Stimulated activated memory B cell treated with anti-CD40 and anti-IgM and Interleukin-4, amounts not matched to agents 10 μg/mL and 1 μg/mL and 100 μg/mL, for 72 hours (primary cell): ENCODE measurements at regions not wholly inside any gene's neighbourhood (a gene's known extent, or its start where the extent isn't known, plus 50 kb on each side); places are given as distances from the start of the nearest gene placed in this dataset.

ENCODE experiments used
- ATAC-seq: fragments of 150-1000 bp; cut with Tn5 transposase; 2 replicates; pipeline ENCODE4 v1.10.0; 2021
- H3K27ac Mint-ChIP-seq: one replicate; pipeline ENCODE4 v1.8.0; 2022; ENCODE audit warnings: mild to moderate bottlenecking, mixed read lengths
- H3K27me3 Mint-ChIP-seq: one replicate; pipeline ENCODE4 v1.8.0; 2022; ENCODE audit warnings: mixed read lengths
- H3K36me3 Mint-ChIP-seq: one replicate; pipeline ENCODE4 v1.8.0; 2022; ENCODE audit warnings: mixed read lengths
- H3K4me1 Mint-ChIP-seq: one replicate; pipeline ENCODE4 v1.8.0; 2022; ENCODE audit warnings: mixed read lengths
- H3K4me3 Mint-ChIP-seq: one replicate; pipeline ENCODE4 v1.8.0; 2022; ENCODE audit warnings: mild to moderate bottlenecking, moderate library complexity, mixed read lengths
- H3K9me3 Mint-ChIP-seq: one replicate; pipeline ENCODE4 v1.8.0; 2022; ENCODE audit warnings: mixed read lengths

DNA sequence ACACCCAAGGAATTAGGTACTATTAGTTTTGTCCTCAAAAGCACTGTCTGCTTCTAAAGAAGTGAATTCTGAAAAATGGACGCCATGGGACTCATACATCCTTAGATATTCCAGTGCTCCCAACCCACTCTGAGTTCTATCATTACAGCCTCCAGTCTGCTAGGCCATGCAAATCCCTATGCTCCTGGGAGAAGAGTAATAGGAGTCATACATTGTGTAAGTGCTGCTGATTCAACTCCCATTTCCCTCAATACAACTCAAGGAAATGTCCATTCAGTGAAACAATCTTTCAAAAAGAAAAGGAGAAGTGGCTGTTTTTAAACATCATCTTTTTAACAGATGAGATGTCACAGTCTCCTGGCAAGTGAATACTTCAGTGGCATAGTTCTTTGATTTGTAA lies 590.2 kb upstream of the LRRC4C start:
- H3K27me3 Mint-ChIP-seq: no peaks in the 10 kb centered on the region
- ATAC-seq: no peak

DNA sequence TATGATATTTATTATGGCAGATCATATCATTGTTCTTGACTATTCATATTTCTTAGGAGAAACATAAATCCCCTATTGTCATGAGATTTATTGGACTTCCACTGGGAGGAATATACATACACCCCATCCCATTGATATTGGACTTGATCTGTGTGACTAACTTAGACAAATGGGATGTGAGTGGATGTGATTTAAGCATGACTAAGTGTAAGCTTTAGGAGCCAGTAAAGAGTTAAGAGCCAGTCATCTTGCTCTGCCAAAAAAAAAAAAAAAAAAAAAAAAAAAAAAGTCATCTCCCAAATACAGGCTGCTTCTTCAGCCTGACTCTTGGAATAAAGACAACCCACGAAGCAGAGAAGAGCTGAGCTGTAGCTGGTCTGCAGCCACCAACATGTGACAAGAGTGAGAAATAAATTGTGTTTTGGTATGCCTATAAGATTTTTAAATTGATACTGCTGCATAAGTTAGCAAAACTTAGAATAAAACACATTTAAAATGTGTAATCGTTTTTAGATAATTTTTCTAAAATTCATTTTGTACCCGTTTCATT lies 595.0 kb upstream of the LRRC4C start:
- no peak overlapping the region for H3K4me3 Mint-ChIP-seq
- no peaks in the 10 kb centered on the region for H3K27me3 Mint-ChIP-seq
- no peak overlapping the region for H3K27ac Mint-ChIP-seq
- H3K9me3 Mint-ChIP-seq: peaks cover 3% of the 10 kb centered on the region
- no peak for ATAC-seq
- no peaks in the 10 kb centered on the region for H3K36me3 Mint-ChIP-seq
- H3K4me1 Mint-ChIP-seq: no peaks in the 10 kb centered on the region

More for the DNA sequence above, 590.2 kb upstream of the LRRC4C start:
- Mint-ChIP-seq H3K4me1 (no peaks in the 10 kb centered on the region), H3K4me3 (no peak overlapping the region), H3K27ac (no peak overlapping the region), H3K36me3 (no peaks in the 10 kb centered on the region), H3K9me3 (peaks cover 3% of the 10 kb centered on the region)

DNA sequence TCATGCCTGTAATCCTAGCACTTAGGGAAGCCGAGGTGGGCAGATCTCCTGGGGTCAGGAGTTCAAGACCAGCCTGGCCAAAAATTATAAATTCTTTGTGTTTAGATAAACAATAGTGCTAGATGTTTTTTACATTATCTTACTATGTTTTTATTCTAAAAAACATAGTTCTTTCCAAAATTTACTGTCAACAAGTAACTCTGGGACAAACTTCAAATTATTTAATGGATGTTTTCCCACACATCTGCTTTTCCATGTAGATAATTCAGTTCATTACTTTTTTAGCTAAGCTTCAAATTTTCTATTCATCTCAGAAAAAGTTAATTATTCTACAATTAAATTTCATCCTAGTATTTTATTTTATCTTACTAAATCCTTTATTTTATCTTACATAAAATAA lies 596.2 kb upstream of the LRRC4C start:
- Mint-ChIP-seq H3K27me3 (no peaks in the 10 kb centered on the region), H3K4me3 (no peak overlapping the region), H3K27ac (no peak overlapping the region), H3K4me1 (no peaks in the 10 kb centered on the region), H3K9me3 (peaks cover 3% of the 10 kb centered on the region), H3K36me3 (no peaks in the 10 kb centered on the region)
- ATAC-seq: no peak

DNA sequence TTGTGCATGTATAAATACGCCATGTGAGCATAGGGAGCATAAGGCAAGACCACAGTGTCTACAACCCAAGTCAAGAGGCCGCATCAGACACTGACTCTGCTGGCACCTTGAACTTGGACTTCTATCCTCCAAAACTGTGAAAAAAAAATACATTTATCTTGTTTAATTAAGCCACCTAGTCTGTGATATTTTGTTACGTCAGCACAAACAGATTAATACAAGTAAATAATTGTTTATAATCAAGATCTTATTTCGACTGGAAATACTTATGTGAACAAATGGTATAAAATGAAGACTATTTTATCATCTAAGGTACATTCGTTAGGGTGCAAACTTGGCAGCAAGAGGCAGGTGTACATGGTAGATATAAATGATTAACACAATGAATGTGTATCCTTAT lies 599.3 kb upstream of the LRRC4C start:
- Mint-ChIP-seq H3K9me3 (no peaks in the 10 kb centered on the region), H3K27me3 (no peaks in the 10 kb centered on the region), H3K4me1 (no peaks in the 10 kb centered on the region), H3K27ac (no peak overlapping the region), H3K36me3 (no peaks in the 10 kb centered on the region), H3K4me3 (no peak overlapping the region)
- no peak for ATAC-seq

DNA sequence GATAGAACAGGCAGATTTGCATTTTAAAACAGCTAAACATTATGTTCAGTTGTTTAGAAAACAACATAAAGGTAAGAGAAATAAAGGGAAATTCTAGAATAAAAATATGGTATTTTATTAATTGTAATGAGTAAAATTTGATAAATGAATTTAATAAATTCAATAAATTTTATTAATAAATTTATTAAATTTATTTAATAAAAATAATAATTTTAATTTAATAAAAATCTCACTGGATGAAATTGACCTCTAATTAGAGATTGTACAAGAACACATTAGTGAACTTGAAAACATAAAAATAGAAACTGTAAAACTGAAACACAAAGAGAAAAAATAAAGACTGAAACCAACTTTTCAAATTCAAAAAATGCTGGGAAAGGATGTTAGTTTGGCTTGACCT lies 605.7 kb upstream of the LRRC4C start:
- no peaks in the 10 kb centered on the region for H3K4me1 Mint-ChIP-seq
- no peak for ATAC-seq
- H3K36me3 Mint-ChIP-seq: no peaks in the 10 kb centered on the region
- H3K9me3 Mint-ChIP-seq: peaks cover 6% of the 10 kb centered on the region
- no peak overlapping the region for H3K4me3 Mint-ChIP-seq
- H3K27me3 Mint-ChIP-seq: no peaks in the 10 kb centered on the region
- H3K27ac Mint-ChIP-seq: no peak overlapping the region

DNA sequence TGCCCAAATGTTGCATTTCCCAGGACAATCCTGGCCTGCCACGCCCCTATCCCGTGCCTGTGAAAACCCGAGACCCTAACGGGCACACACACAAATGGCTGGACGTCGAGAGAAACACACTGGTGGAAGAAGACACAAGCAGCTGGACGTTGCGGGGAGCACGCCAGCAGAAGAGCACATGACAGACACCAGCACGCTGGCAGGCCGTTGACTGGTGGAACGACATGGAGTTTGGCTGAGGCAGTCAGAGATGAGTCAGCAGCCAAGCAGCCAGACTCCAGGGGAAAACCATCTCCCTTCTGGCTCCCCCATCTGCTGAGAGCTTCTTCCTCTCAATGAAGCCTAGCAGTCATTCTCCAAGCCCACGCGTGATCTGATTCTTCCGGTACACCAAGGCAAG lies 606.7 kb upstream of the LRRC4C start:
- H3K27ac Mint-ChIP-seq: no peak overlapping the region
- no peak overlapping the region for H3K4me3 Mint-ChIP-seq
- no peaks in the 10 kb centered on the region for H3K4me1 Mint-ChIP-seq
- no peak for ATAC-seq
- peaks cover 8% of the 10 kb centered on the region for H3K9me3 Mint-ChIP-seq
- no peaks in the 10 kb centered on the region for H3K36me3 Mint-ChIP-seq
- H3K27me3 Mint-ChIP-seq: no peaks in the 10 kb centered on the region

DNA sequence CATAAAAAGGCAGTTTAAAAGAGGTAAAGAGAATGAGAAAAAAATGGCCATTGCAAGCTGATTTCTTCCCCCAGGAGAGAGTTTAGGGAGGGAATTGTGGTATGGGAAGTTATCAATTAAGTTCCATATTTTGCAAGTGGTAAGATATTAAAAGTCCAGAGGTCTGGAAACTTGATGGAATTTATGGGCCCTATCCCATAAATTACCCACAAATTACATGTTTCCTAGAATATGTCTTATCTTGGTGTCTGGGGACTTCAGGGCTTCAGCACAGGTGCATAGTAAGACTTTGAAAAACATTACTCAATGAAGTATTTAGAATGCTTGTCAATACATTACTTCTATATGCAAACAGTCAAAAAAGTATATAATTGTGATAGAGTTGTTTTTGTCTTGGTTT lies 614.9 kb upstream of the LRRC4C start:
- no peak overlapping the region for H3K27ac Mint-ChIP-seq
- H3K9me3 Mint-ChIP-seq: peaks cover 3% of the 10 kb centered on the region
- no peaks in the 10 kb centered on the region for H3K36me3 Mint-ChIP-seq
- no peak for ATAC-seq
- H3K4me1 Mint-ChIP-seq: no peaks in the 10 kb centered on the region
- H3K27me3 Mint-ChIP-seq: no peaks in the 10 kb centered on the region
- H3K4me3 Mint-ChIP-seq: no peak overlapping the region

DNA sequence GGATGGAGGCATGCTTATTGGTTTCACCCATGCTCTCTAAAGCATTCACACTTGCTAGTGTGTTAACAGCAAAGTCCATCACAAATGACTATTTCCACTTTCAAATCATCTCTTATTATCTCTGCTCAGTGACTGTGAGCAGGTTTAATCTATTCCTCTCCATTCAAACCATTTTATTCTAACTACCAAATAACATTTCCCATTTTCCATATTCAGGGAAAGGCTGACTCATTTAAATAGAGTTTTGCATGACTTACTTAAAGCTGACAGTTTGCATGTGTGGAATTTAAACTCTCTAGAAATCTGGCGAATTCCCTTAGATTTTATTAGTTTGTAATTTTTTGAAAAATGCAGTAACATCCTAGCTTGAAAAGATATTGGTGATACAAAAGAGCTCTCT lies 615.7 kb upstream of the LRRC4C start:
- Mint-ChIP-seq H3K9me3 (peaks cover 3% of the 10 kb centered on the region), H3K27me3 (no peaks in the 10 kb centered on the region), H3K4me3 (no peak overlapping the region), H3K36me3 (no peaks in the 10 kb centered on the region), H3K27ac (no peak overlapping the region), H3K4me1 (no peaks in the 10 kb centered on the region)
- ATAC-seq: no peak

DNA sequence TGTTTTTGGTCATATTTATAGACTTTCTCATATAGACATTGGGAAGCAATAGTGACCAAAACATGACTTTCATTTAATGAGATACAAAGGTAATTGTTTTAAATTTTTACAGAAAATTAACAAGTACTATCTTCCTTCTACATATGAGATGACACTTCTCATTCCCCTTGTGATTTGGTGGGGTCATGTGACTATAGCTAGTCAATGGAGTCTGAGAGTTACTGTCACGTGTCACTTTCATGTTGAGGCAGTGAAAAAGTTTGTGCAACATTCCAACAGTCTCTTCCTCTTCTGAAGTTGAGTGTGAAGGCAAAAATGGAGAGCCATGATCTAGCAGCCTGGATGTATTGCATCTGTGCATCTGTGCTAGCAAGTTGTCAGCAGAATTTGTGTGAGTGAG lies 618.3 kb upstream of the LRRC4C start:
- Mint-ChIP-seq H3K27me3 (no peaks in the 10 kb centered on the region), H3K36me3 (no peaks in the 10 kb centered on the region), H3K4me1 (no peaks in the 10 kb centered on the region), H3K9me3 (no peaks in the 10 kb centered on the region), H3K27ac (no peak overlapping the region), H3K4me3 (no peak overlapping the region)
- no peak for ATAC-seq

DNA sequence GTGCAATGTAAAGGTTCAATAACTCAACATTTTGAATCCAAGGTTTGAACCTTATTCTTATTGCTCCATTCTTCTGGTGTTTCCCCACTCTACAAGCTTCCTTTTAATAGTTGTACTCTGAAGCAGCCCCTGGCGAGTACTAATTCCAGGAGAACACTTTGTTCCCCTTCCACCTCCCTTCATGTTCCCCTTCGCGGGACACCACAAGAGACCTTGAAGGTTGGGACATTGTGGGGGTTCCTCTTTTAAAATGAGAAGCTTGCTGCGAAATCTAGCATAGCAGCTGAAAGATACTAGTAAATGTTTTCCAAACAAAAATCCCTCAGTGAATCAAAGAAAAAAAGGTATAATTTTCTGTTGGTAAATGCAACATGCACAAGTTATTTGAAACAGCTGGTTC lies 626.3 kb upstream of the LRRC4C start:
- no peak for ATAC-seq

DNA sequence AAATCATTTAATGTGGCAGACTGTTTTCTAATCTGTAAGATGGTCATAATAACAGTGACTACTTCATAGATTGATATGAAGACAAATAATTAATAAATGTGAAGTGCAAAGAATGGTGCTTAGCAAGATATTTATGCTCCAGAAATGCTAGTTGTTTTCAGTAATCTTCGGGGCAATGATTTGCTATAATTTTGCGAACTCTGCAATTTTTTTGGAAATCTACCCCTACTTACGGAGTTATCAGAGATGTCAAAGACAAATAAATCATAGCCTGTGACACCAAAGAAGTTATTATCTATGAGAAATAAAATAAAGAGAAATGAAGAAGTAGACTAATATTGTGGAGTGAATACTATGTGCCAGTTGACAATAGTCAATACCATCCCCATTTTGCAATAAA lies 634.1 kb upstream of the LRRC4C start:
- ATAC-seq: no peak
- no peaks in the 10 kb centered on the region for H3K4me1 Mint-ChIP-seq
- H3K4me3 Mint-ChIP-seq: no peak overlapping the region
- H3K27me3 Mint-ChIP-seq: no peaks in the 10 kb centered on the region
- peaks cover 3% of the 10 kb centered on the region for H3K9me3 Mint-ChIP-seq
- no peaks in the 10 kb centered on the region for H3K36me3 Mint-ChIP-seq
- no peak overlapping the region for H3K27ac Mint-ChIP-seq

More for the DNA sequence above, 626.3 kb upstream of the LRRC4C start:
- no peaks in the 10 kb centered on the region for H3K36me3 Mint-ChIP-seq
- H3K4me3 Mint-ChIP-seq: no peak overlapping the region
- no peaks in the 10 kb centered on the region for H3K27me3 Mint-ChIP-seq
- no peak overlapping the region for H3K27ac Mint-ChIP-seq
- H3K4me1 Mint-ChIP-seq: no peaks in the 10 kb centered on the region
- peaks cover 3% of the 10 kb centered on the region for H3K9me3 Mint-ChIP-seq

DNA sequence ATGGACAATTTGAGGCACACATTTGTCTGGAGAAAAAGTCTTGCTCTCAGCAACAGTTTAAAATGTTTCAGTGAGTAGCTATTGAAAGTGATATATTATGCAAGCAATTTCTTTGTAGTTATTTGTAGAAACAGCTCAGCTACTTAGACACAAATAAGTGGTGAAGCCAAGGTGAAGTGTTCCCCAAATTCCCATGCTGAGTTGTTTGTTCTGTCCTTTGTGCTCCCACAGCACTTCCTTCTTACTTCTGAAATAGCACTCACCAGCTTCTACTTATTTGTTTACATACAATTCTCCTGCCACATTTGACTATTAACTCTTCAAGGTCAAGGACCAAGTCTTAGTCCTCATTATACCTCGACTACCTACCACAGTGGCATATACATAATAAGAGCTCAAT lies 638.6 kb upstream of the LRRC4C start:
- Mint-ChIP-seq H3K4me3 (no peak overlapping the region), H3K27me3 (no peaks in the 10 kb centered on the region), H3K27ac (no peak overlapping the region), H3K4me1 (no peaks in the 10 kb centered on the region), H3K36me3 (no peaks in the 10 kb centered on the region), H3K9me3 (peaks cover 3% of the 10 kb centered on the region)
- ATAC-seq: no peak

DNA sequence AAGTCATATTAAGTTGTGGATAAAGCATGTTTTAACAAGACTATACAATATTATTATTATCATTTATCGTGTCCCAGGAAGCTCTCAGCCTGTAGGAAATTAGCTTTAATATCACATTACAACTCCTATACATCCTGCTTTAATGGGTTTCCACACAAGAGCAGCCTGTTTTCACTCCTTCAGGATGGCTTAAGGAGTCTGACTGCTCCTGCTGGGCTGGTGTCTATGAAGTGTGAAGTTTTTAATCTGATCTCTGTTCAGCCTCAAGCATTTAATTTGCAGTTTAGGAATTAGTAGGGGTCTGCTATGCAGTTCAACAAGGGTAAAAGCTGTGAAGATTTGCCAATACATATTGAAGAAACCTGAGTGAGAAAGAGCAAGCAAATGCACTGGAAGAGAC lies 653.4 kb upstream of the LRRC4C start:
- peaks cover 5% of the 10 kb centered on the region for H3K9me3 Mint-ChIP-seq
- ATAC-seq: no peak
- no peak overlapping the region for H3K27ac Mint-ChIP-seq

DNA sequence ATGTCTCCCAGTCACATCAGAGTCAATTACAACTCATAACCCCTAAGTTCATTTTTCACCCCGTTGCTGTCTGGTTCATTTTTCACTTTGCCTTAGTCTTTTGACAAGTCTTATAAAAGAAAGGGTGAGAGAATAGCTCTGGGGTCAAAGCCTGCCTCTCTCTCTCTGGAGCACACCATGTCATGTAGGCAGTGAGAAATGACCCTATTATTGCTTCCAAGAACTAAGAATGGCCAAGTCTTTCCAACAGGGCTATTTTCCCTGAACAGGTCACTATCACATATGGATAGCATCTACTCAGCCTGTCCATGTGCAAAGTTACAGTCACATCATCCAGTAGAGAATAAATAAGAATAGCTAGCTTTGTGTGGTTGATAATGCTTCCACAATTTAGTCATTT lies 655.5 kb upstream of the LRRC4C start:
- Mint-ChIP-seq H3K27me3 (no peaks in the 10 kb centered on the region), H3K27ac (no peak overlapping the region), H3K36me3 (no peaks in the 10 kb centered on the region), H3K4me1 (no peaks in the 10 kb centered on the region), H3K9me3 (no peaks in the 10 kb centered on the region), H3K4me3 (no peak overlapping the region)
- no peak for ATAC-seq

More for the DNA sequence above, 653.4 kb upstream of the LRRC4C start:
- Mint-ChIP-seq H3K4me3 (no peak overlapping the region), H3K27me3 (no peaks in the 10 kb centered on the region), H3K4me1 (no peaks in the 10 kb centered on the region), H3K36me3 (no peaks in the 10 kb centered on the region)

DNA sequence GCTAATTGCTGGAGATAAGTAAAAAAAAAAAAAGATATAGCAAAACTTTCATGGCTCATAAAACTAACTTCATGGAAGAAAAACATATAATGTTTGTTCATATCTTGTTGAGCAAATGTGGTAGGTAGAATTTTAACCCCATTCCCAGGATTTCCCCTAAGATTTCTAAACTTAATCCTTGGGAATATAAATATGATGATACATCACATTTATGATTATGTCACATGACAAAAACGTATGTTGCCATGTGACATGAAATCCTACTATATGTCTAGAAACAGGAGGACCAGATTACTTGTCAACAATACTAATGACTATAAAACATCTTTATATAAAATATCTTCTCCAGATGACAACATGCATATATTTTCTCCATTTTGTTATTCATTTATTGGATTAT lies 679.0 kb upstream of the LRRC4C start:
- Mint-ChIP-seq H3K4me1 (no peaks in the 10 kb centered on the region), H3K27ac (no peak overlapping the region), H3K27me3 (no peaks in the 10 kb centered on the region), H3K36me3 (no peaks in the 10 kb centered on the region), H3K4me3 (no peak overlapping the region), H3K9me3 (peaks cover 6% of the 10 kb centered on the region)
- no peak for ATAC-seq

DNA sequence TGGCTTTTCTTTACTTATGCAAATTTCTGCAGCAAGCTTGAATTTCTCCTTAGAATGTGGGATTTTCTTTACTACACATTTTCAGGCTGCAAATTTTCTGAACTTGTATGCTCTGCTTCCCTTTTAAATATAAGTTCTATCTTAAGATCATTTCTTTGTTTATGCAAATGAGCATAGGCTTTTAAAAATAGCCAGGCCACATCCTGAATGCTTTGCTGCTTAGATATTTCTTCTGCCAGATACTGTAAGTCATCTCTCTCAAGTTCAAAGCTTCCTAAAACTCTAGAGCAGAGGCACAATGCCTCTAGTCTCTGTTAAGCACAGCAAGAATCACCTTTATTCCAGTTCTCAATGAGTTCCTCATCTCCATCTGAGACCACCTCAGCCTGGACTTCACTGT lies 685.9 kb upstream of the LRRC4C start:
- H3K27ac Mint-ChIP-seq: no peak overlapping the region
- no peaks in the 10 kb centered on the region for H3K27me3 Mint-ChIP-seq
- ATAC-seq: no peak
- peaks cover 19% of the 10 kb centered on the region for H3K9me3 Mint-ChIP-seq
- H3K4me3 Mint-ChIP-seq: no peak overlapping the region
- H3K36me3 Mint-ChIP-seq: no peaks in the 10 kb centered on the region
- no peaks in the 10 kb centered on the region for H3K4me1 Mint-ChIP-seq

DNA sequence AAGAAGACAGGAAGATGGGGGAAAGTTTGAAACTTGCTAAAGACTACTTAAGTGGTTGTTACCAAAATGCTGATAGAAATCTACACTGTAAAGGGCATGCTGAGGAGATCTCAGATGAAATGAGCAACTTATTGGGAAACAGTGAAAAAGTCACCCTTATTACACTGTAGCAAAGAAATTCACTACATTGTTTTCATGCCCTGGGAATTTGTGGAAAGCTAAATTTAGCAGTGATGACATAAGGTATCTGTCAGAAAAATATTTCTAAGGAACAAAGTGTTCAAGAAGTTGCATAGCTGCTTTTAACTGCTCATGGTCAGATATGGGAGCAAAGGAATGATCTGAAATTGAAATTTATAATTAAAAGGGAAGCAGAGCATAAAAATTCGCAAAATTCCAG lies 702.4 kb upstream of the LRRC4C start:
- Mint-ChIP-seq H3K9me3 (peaks cover 11% of the 10 kb centered on the region), H3K27ac (no peak overlapping the region), H3K36me3 (no peaks in the 10 kb centered on the region), H3K4me1 (no peaks in the 10 kb centered on the region), H3K4me3 (no peak overlapping the region), H3K27me3 (no peaks in the 10 kb centered on the region)
- no peak for ATAC-seq
